Thyroid gland (tissue), 4 donors: ENCODE measurements at regions not wholly inside any gene's neighbourhood (a gene's known extent, or its start where the extent isn't known, plus 50 kb on each side); places are given as distances from the start of the nearest gene placed in this dataset.
A peak's percentile ranks its signal among the peaks of the same experiment; 100 is the strongest.

Source experiments
- DNase-seq, 2 donors: peaks; one replicate each; pipeline ENCODE4 v3.0.0-alpha.2; 2019
- H3K27ac ChIP-seq, 3 donors: fragments of 200-600 bp; sonication (generic); 1 replicate in 2 of 3; 2 replicates in 1 of 3; pipeline ENCODE4 v1.5.1; 2016 to 2019; ENCODE audit warnings: mild to moderate bottlenecking in 1 of 3, moderate library complexity in 1 of 3
- H3K27me3 ChIP-seq: fragments of 200-600 bp; sonication (generic); one replicate; pipeline ENCODE4 v1.5.1; 2019
- H3K36me3 ChIP-seq, 2 donors: fragments of 200-600 bp; sonication (generic); one replicate each; pipeline ENCODE4 v1.5.1; 2016 to 2019
- H3K4me1 ChIP-seq, 2 donors: fragments of 200-600 bp; sonication (generic); one replicate each; pipeline ENCODE4 v1.5.1; 2017 to 2019
- H3K4me3 ChIP-seq, 3 donors: fragments of 200-600 bp; sonication (generic); replicated peaks in 1 of 3; 1 replicate in 2 of 3; 2 replicates in 1 of 3; pipeline ENCODE4 v1.5.1; 2016; ENCODE audit warnings: mild to moderate bottlenecking in 1 of 3
- H3K9me3 ChIP-seq: fragments of 200-600 bp; sonication (generic); one replicate; pipeline ENCODE4 v1.5.1; 2017
- CTCF ChIP-seq, 6 experiments: fragments of 200-600 bp in 3 of 6; fragments of 450-650 bp in 3 of 6; sonication (generic) in 3 of 6; IDR thresholded peaks; one replicate each; pipeline ENCODE4 v1.5.1; 2016 to 2019; ENCODE audit warnings: antibody characterized with exemption in 6 of 6, mild to moderate bottlenecking in 2 of 6, inconsistent platforms in 1 of 6, moderate library complexity in 1 of 6
- POLR2A ChIP-seq, 2 donors: fragments of 450-650 bp; IDR thresholded peaks; one replicate each; pipeline ENCODE4 v1.6.1; 2017; ENCODE audit warnings: antibody characterized with exemption in 2 of 2, mild to moderate bottlenecking in 2 of 2, moderate library complexity in 1 of 2
- WGBS, 2 donors: methylation state at CpG; one replicate each; pipeline ENCODE4 v1.1.5; 2017; 5-methylcytosine and 5-hydroxymethylcytosine counted together
- intact Hi-C: fragments of 100-400 bp; cut with DNase I; formaldehyde crosslinking; loops from one replicate; pipeline ENCODE4 v1.15.1; 2023

- no peak for DNase-seq
- no peak for TF ChIP-seq POLR2A (IDR thresholded peaks at IDR 0.05)
- 65 to 66% methylated on average over 1 of the region's 1 CpG for WGBS, 2 donors
These were observed 1511.4 kb downstream of the ADGRL3 start for GRCh38 chr4:62711575-62711974.

GRCh38 chr4:62709618-62710252, 1509.6 kb downstream of the ADGRL3 start:
- no peak overlapping the region for H3K27ac ChIP-seq
- no peaks in the 10 kb centered on the region for H3K4me1 ChIP-seq
- H3K36me3 ChIP-seq, result no peaks in the 10 kb centered on the region
- intact Hi-C loops, result no loop called here
- TF ChIP-seq CTCF (IDR thresholded peaks at IDR 0.05), result peak in 1 of 6 experiments; percentile 17
- TF ChIP-seq POLR2A (IDR thresholded peaks at IDR 0.05), result no peak
- H3K27me3 ChIP-seq, result no peaks in the 10 kb centered on the region
- H3K4me3 ChIP-seq, result no peak overlapping the region
- 53 to 54% methylated on average over 3 of the region's 3 CpGs for WGBS, 2 donors
- no peak for DNase-seq
- H3K9me3 ChIP-seq, result no peaks in the 10 kb centered on the region

More at GRCh38 chr4:62711575-62711974, 1511.4 kb downstream of the ADGRL3 start:
- H3K9me3 ChIP-seq, result no peaks in the 10 kb centered on the region
- H3K4me3 ChIP-seq, result no peak overlapping the region
- H3K4me1 ChIP-seq, result no peaks in the 10 kb centered on the region
- H3K27ac ChIP-seq, result no peak overlapping the region
- H3K27me3 ChIP-seq, result no peaks in the 10 kb centered on the region
- intact Hi-C loops, result no loop called here
- H3K36me3 ChIP-seq, result no peaks in the 10 kb centered on the region

GRCh38 chr4:62706423-62706822, 1506.3 kb downstream of the ADGRL3 start:
- Histone ChIP-seq H3K36me3 (no peaks in the 10 kb centered on the region), H3K9me3 (no peaks in the 10 kb centered on the region), H3K4me3 (no peak overlapping the region), H3K27ac (no peak overlapping the region), H3K27me3 (no peaks in the 10 kb centered on the region), H3K4me1 (no peaks in the 10 kb centered on the region)
- WGBS, 2 donors, result 93 to 97% methylated on average over 2 of the region's 2 CpGs
- intact Hi-C loops, result no loop called here
- no peak for DNase-seq
- TF ChIP-seq POLR2A (IDR thresholded peaks at IDR 0.05), result no peak
- no peak for TF ChIP-seq CTCF (IDR thresholded peaks at IDR 0.05)

GRCh38 chr4:62683799-62684566, 1483.9 kb downstream of the ADGRL3 start:
- TF ChIP-seq POLR2A (IDR thresholded peaks at IDR 0.05) (no peak), CTCF (IDR thresholded peaks at IDR 0.05) (no peak)
- DNase-seq, result no peak
- H3K27ac ChIP-seq, result no peak overlapping the region

GRCh38 chr4:62676962-62677361, 1476.8 kb downstream of the ADGRL3 start:
- no peaks in the 10 kb centered on the region for H3K9me3 ChIP-seq
- H3K4me3 ChIP-seq, result no peak overlapping the region
- no peak for TF ChIP-seq POLR2A (IDR thresholded peaks at IDR 0.05)
- no peak for TF ChIP-seq CTCF (IDR thresholded peaks at IDR 0.05)
- intact Hi-C loops, result no loop called here
- WGBS, 2 donors, result 70 to 71% methylated on average over 2 of the region's 2 CpGs
- no peak overlapping the region for H3K27ac ChIP-seq
- no peak for DNase-seq
- no peaks in the 10 kb centered on the region for H3K4me1 ChIP-seq
- H3K27me3 ChIP-seq, result no peaks in the 10 kb centered on the region
- H3K36me3 ChIP-seq, result no peaks in the 10 kb centered on the region

More at GRCh38 chr4:62683799-62684566, 1483.9 kb downstream of the ADGRL3 start:
- H3K4me1 ChIP-seq, result no peaks in the 10 kb centered on the region
- no peaks in the 10 kb centered on the region for H3K9me3 ChIP-seq
- no peaks in the 10 kb centered on the region for H3K36me3 ChIP-seq
- intact Hi-C loops, result no loop called here
- H3K4me3 ChIP-seq, result no peak overlapping the region
- no peaks in the 10 kb centered on the region for H3K27me3 ChIP-seq
- 83 to 95% methylated on average over 9 to 13 of the region's 13 CpGs for WGBS, 2 donors
